Inferior parietal cortex (tissue), 1 donor: ENCODE measurements at regions not wholly inside any gene's neighbourhood (a gene's known extent, or its start where the extent isn't known, plus 50 kb on each side); places are given as distances from the start of the nearest gene placed in this dataset.
"Not testable (repeated sequence)": the region's sequence is repeated elsewhere in the genome, so short reads cannot be mapped to it uniquely, and the experiment has no call there.

Source experiments
- DNase-seq: peaks from one replicate; pipeline ENCODE4 v3.0.0-alpha.2; 2016; ENCODE audit errors: extremely low spot score

GRCh38 chr4:162485486-162485885 lies 321.7 kb upstream of the FSTL5 start:
- DNase-seq: no peak

- no peak for DNase-seq
Measured at GRCh38 chr4:162475246-162475645, 311.4 kb upstream of the FSTL5 start.

- no peak for DNase-seq
Measured at GRCh38 chr4:162469977-162470376, 306.2 kb upstream of the FSTL5 start.

GRCh38 chr4:162465356-162465755 lies 301.6 kb upstream of the FSTL5 start:
- DNase-seq: not testable (repeated sequence)

- peak; percentile 28 for DNase-seq
Measured at GRCh38 chr4:162461952-162462351, 298.2 kb upstream of the FSTL5 start.

GRCh38 chr4:162458051-162458450 lies 294.3 kb upstream of the FSTL5 start:
- no peak for DNase-seq

GRCh38 chr4:162457071-162457865 lies 293.5 kb upstream of the FSTL5 start:
- no peak for DNase-seq

- DNase-seq: no peak
Measured at GRCh38 chr4:162456106-162456505, 292.3 kb upstream of the FSTL5 start.

- no peak for DNase-seq
Measured at GRCh38 chr4:162450531-162451035, 286.8 kb upstream of the FSTL5 start.

GRCh38 chr4:162443510-162443909 lies 279.7 kb upstream of the FSTL5 start:
- no peak for DNase-seq

- no peak for DNase-seq
Measured at GRCh38 chr4:162442128-162442527, 278.3 kb upstream of the FSTL5 start.

GRCh38 chr4:162422312-162422711 lies 258.5 kb upstream of the FSTL5 start:
- DNase-seq: no peak

- DNase-seq: no peak
Measured at GRCh38 chr4:162410854-162411253, 247.1 kb upstream of the FSTL5 start.

- DNase-seq: no peak
Measured at GRCh38 chr4:162409048-162409447, 245.2 kb upstream of the FSTL5 start.

GRCh38 chr4:162408309-162408708 lies 244.5 kb upstream of the FSTL5 start:
- DNase-seq: no peak

- DNase-seq: no peak
Measured at GRCh38 chr4:162406637-162407365, 243.0 kb upstream of the FSTL5 start.

GRCh38 chr4:162403932-162404331 lies 240.1 kb upstream of the FSTL5 start:
- DNase-seq: no peak

GRCh38 chr4:162403419-162403818 lies 239.6 kb upstream of the FSTL5 start:
- DNase-seq: no peak

- DNase-seq: no peak
Measured at GRCh38 chr4:162401021-162401420, 237.2 kb upstream of the FSTL5 start.

- no peak for DNase-seq
Measured at GRCh38 chr4:162392946-162393345, 229.1 kb upstream of the FSTL5 start.

- DNase-seq: no peak
Measured at GRCh38 chr4:162366146-162366545, 202.3 kb upstream of the FSTL5 start.

GRCh38 chr4:162364651-162365050 lies 200.9 kb upstream of the FSTL5 start:
- DNase-seq: no peak
